IMR-90 (cell line): ENCODE measurements at regions not wholly inside any gene's neighbourhood (a gene's known extent, or its start where the extent isn't known, plus 50 kb on each side); places are given as distances from the start of the nearest gene placed in this dataset.

Experiments
- ATAC-seq: fragments of 200-7000 bp; cut with Tn5 transposase; 2 replicates; pipeline ENCODE4 v1.9.1; 2020; ENCODE audit warnings: low read depth, mild to moderate bottlenecking, moderate library complexity
- BruUV-seq: library from RNA; stranded (reverse); fragments of 400-500 nt; replicated peaks from 2 replicates; lab custom pipeline; 2021; lab: Mats Ljungman, UMichigan
- CTCF ChIA-PET: fragments of 300-600 bp; formaldehyde crosslinking; extraction: SDS; loops from one replicate; lab custom pipeline; 2021; ENCODE audit warnings: antibody characterized with exemption; lab: Yijun Ruan, JAX
- POLR2A ChIA-PET: fragments of 300-600 bp; sonication (Branson Sonifier 250); formaldehyde crosslinking; loops from one replicate; lab custom pipeline; 2022; ENCODE audit warnings: antibody characterized with exemption; ENCODE audit not compliant: unreplicated experiment; lab: Charles Lee
- DNase-seq: peaks from one replicate; pipeline ENCODE4 v3.0.0; 2013
- H2AFZ ChIP-seq: replicated peaks from 2 replicates; pipeline ENCODE3; 2013; ENCODE audit warnings: low read length, mild to moderate bottlenecking; ENCODE audit not compliant: poor library complexity
- H2AK5ac ChIP-seq: 2 replicates; pipeline ENCODE4 v1.6.1; 2013; ENCODE audit warnings: low read depth, low read length, inconsistent platforms
- H2AK9ac ChIP-seq: replicated peaks from 2 replicates; pipeline ENCODE3; 2013; ENCODE audit warnings: mild to moderate bottlenecking, low read depth, low read length, moderate library complexity; ENCODE audit not compliant: poor library complexity
- H2BK120ac ChIP-seq: 2 replicates; pipeline ENCODE4 v1.6.1; 2013; ENCODE audit warnings: low read depth, low read length, inconsistent platforms
- H2BK15ac ChIP-seq: 3 replicates; pipeline ENCODE4 v1.6.1; 2013; ENCODE audit warnings: low read depth, low read length, inconsistent platforms
- H2BK20ac ChIP-seq: 2 replicates; pipeline ENCODE4 v1.6.1; 2013; ENCODE audit warnings: low read depth, mild to moderate bottlenecking, inconsistent platforms, low read length, moderate library complexity
- H2BK5ac ChIP-seq: 2 replicates; pipeline ENCODE4 v1.6.1; 2013; ENCODE audit warnings: mild to moderate bottlenecking, low read depth, low read length, inconsistent platforms; ENCODE audit not compliant: poor library complexity, severe bottlenecking
- H3K14ac ChIP-seq: replicated peaks from 2 replicates; pipeline ENCODE4 v1.6.1; 2013; ENCODE audit warnings: low read depth, low read length, inconsistent platforms
- H3K18ac ChIP-seq: 2 replicates; pipeline ENCODE4 v1.6.1; 2013; ENCODE audit warnings: low read depth, low read length, control low read depth
- H3K23ac ChIP-seq: 2 replicates; pipeline ENCODE4 v1.6.1; 2013; ENCODE audit warnings: low read depth, low read length, inconsistent platforms
- H3K27ac ChIP-seq: 2 replicates; pipeline ENCODE4 v1.5.1; 2013; ENCODE audit warnings: mild to moderate bottlenecking, control low read depth, low read length; ENCODE audit not compliant: insufficient read depth
- H3K27me3 ChIP-seq: 2 replicates; pipeline ENCODE4 v1.6.1; 2013; ENCODE audit warnings: low read length; ENCODE audit not compliant: control insufficient read depth, insufficient read depth
- H3K36me3 ChIP-seq: 2 replicates; pipeline ENCODE4 v1.6.1; 2013; ENCODE audit warnings: low read length, mixed read lengths; ENCODE audit not compliant: control insufficient read depth, insufficient read depth
- H3K4ac ChIP-seq: 2 replicates; pipeline ENCODE4 v1.6.1; 2013; ENCODE audit warnings: low read depth, low read length, inconsistent platforms
- H3K4me1 ChIP-seq: 2 replicates; pipeline ENCODE4 v1.6.1; 2013; ENCODE audit warnings: low read length, mixed read lengths; ENCODE audit not compliant: control insufficient read depth, insufficient read depth
- H3K4me2 ChIP-seq: 2 replicates; pipeline ENCODE4 v1.6.1; 2013; ENCODE audit warnings: low read depth, mild to moderate bottlenecking, control low read depth, low read length, moderate library complexity
- H3K4me3 ChIP-seq: 2 replicates; pipeline ENCODE4 v1.5.1; 2013; ENCODE audit warnings: low read depth, mild to moderate bottlenecking, control low read depth, low read length, moderate library complexity; ENCODE audit not compliant: insufficient read depth
- H3K56ac ChIP-seq: 2 replicates; pipeline ENCODE4 v1.6.1; 2013; ENCODE audit warnings: low read length, inconsistent platforms; ENCODE audit not compliant: insufficient read depth; ENCODE audit errors: extremely low read depth
- H3K79me1 ChIP-seq, 2 experiments: 2 replicates each; pipeline ENCODE4 v1.6.1; 2013; ENCODE audit warnings: low read length in 2 of 2, inconsistent platforms in 1 of 2, low read depth in 1 of 2
- H3K9ac ChIP-seq: 2 replicates; pipeline ENCODE4 v1.6.1; 2013; ENCODE audit warnings: low read depth, low read length, control low read depth
- H3K9me1 ChIP-seq: 2 replicates; pipeline ENCODE4 v1.6.1; 2013; ENCODE audit warnings: low read length, inconsistent platforms; ENCODE audit not compliant: insufficient read depth
- H3K9me3 ChIP-seq: 2 replicates; pipeline ENCODE4 v1.6.1; 2013; ENCODE audit warnings: low read length; ENCODE audit not compliant: control insufficient read depth, insufficient read depth
- H4K20me1 ChIP-seq: 2 replicates; pipeline ENCODE4 v1.6.1; 2013; ENCODE audit warnings: low read length, inconsistent platforms; ENCODE audit not compliant: insufficient read depth
- H4K5ac ChIP-seq: 2 replicates; pipeline ENCODE4 v1.6.1; 2013; ENCODE audit warnings: mild to moderate bottlenecking, low read depth, low read length, control low read depth
- H4K8ac ChIP-seq, 2 experiments: 2 replicates each; pipeline ENCODE4 v1.6.1; 2013; ENCODE audit warnings: low read depth in 2 of 2, low read length in 2 of 2, control low read depth in 1 of 2, inconsistent platforms in 1 of 2
- H4K91ac ChIP-seq: 2 replicates; pipeline ENCODE4 v1.6.1; 2013; ENCODE audit warnings: low read depth, low read length, inconsistent platforms; ENCODE audit not compliant: insufficient read depth
- CEBPB ChIP-seq: IDR thresholded peaks from 2 replicates; pipeline ENCODE4 v1.6.1; 2012; ENCODE audit warnings: low read depth, low read length, improper control_type of control experiment
- RCOR1 ChIP-seq: IDR thresholded peaks from 2 replicates; pipeline ENCODE4 v1.6.1; 2012; ENCODE audit warnings: mild to moderate bottlenecking, low read length, improper control_type of control experiment; ENCODE audit not compliant: insufficient replicate concordance
- WGBS, 2 experiments: methylation state at CpG; one replicate each; pipeline versions ENCODE4 v1.1.5 to v1.1.7; 2013; ENCODE audit warnings: missing lambda C conversion rate in 2 of 2; ENCODE audit not compliant: insufficient read length in 1 of 2; ENCODE audit errors: extremely low coverage in 2 of 2; 5-methylcytosine and 5-hydroxymethylcytosine counted together
- dilution Hi-C: fragments of 300-500 bp; cut with HindIII; formaldehyde crosslinking; loops from one replicate; pipeline ENCODE4 v1.14.3; 2018; ENCODE audit warnings: low sequenced_read_pairs; ENCODE audit not compliant: unreplicated experiment
- in situ Hi-C: fragments of 300-500 bp; cut with MboI; formaldehyde crosslinking; loops from 3 replicates; pipeline ENCODE4 v1.14.3; 2019; ENCODE audit warnings: low sequenced_read_pairs, inconsistent platforms, mixed read lengths
- intact Hi-C: fragments of 100-400 bp; cut with micrococcal nuclease; formaldehyde crosslinking; loops from 2 replicates; pipeline ENCODE4 v1.10.0; 2022

GRCh38 chr1:81174052-81174451, 626.7 kb upstream of the ADGRL2 start:
- ChIA-PET CTCF (interaction anchor here (0.8 kb wide), 1 partner anchor 28 kb away, joined by 3 read pairs; no protein-coding TSS in a partner anchor), POLR2A (no interaction called here)
- Histone ChIP-seq H3K9me3 (peaks cover 6% of the 10 kb centered on the region), H3K9ac (no peak overlapping the region), H3K14ac (peak overlapping the region; percentile 12; the same call in 1 of the 2 replicates), H3K56ac (no peak overlapping the region), H3K4ac (peak overlapping the region; percentile 38), H3K4me2 (no peak overlapping the region), H3K4me3 (no peak overlapping the region), H2AK5ac (peak overlapping the region; percentile 50; the same call in 1 of the 2 replicates), H3K36me3 (no peaks in the 10 kb centered on the region), H4K8ac (peak overlapping the region in 1 of 2 experiments; percentile 6; a peak in 3 of 4 replicates), H2BK5ac (peak overlapping the region; percentile 37), H4K91ac (peak overlapping the region; percentile 59), H3K4me1 (peaks cover 3% of the 10 kb centered on the region), H3K23ac (no peak overlapping the region), H2AK9ac (no peak overlapping the region), H3K9me1 (peaks cover 9% of the 10 kb centered on the region; the same call in 1 of the 2 replicates), H4K20me1 (no peaks in the 10 kb centered on the region), H3K18ac (peak overlapping the region; percentile 12; the same call in 1 of the 2 replicates), H4K5ac (no peak overlapping the region), H3K27ac (no peak overlapping the region), H2BK120ac (peak overlapping the region; percentile 69), H2BK20ac (peak overlapping the region; percentile 53), H2BK15ac (peak overlapping the region; percentile 23; the same call in 1 of the 3 replicates), H3K27me3 (no peaks in the 10 kb centered on the region), H2AFZ (no peak overlapping the region), H3K79me1 (no peaks in the 10 kb centered on the region)
- intact Hi-C loops: no loop called here
- TF ChIP-seq CEBPB (peak; percentile 29; the same call in 1 of the 2 replicates), RCOR1 (no peak)
- WGBS, 2 experiments: no CpG with 5 or more reads among the region's 2 CpGs
- ATAC-seq (no peak; the same call in 1 of the 2 replicates), DNase-seq (peak; percentile 41)
- in situ Hi-C loops: no loop called here
- BruUV-seq: no TSS peak
- dilution Hi-C loops: no loop called here
